Fibroblast of lung (primary cell): ENCODE measurements at regions not wholly inside any gene's neighbourhood (a gene's known extent, or its start where the extent isn't known, plus 50 kb on each side); places are given as distances from the start of the nearest gene placed in this dataset.

Experiments used
- DNase-seq, 2 donors: peaks; one replicate each; pipeline versions ENCODE4 v3.0.0 to v3.0.0-alpha.2; 2010; ENCODE audit warnings: low read depth in 2 of 2
- H2AFZ ChIP-seq: 2 replicates; pipeline ENCODE4 v1.5.1; 2012; ENCODE audit warnings: low read length, control low read depth, inconsistent platforms
- H3K27ac ChIP-seq: 2 replicates; pipeline ENCODE4 v1.5.1; 2011; ENCODE audit warnings: low read length, control low read depth; ENCODE audit not compliant: insufficient read depth
- H3K27me3 ChIP-seq: 2 replicates; pipeline ENCODE4 v1.5.1; 2011; ENCODE audit warnings: mild to moderate bottlenecking, low read length; ENCODE audit not compliant: control insufficient read depth, insufficient read depth
- H3K36me3 ChIP-seq: 2 replicates; pipeline ENCODE4 v1.5.1; 2011; ENCODE audit warnings: low read length; ENCODE audit not compliant: control insufficient read depth, insufficient read depth
- H3K4me1 ChIP-seq: 2 replicates; pipeline ENCODE4 v1.5.1; 2011; ENCODE audit warnings: low read length; ENCODE audit not compliant: control insufficient read depth, insufficient read depth; ENCODE audit errors: extremely low read depth
- H3K4me2 ChIP-seq: 2 replicates; pipeline ENCODE4 v1.5.1; 2011; ENCODE audit warnings: low read length, control low read depth; ENCODE audit not compliant: insufficient read depth; ENCODE audit errors: extremely low read depth
- H3K4me3 ChIP-seq, 4 experiments: fragments of 200-600 bp in 1 of 4; sonication (generic) in 1 of 4; replicated peaks in 1 of 4; 2 replicates each; pipeline ENCODE4 v1.5.1; 2011 to 2016; ENCODE audit warnings: low read length in 4 of 4, low read depth in 3 of 4, mild to moderate bottlenecking in 3 of 4, control low read depth in 2 of 4, inconsistent platforms in 1 of 4, mixed read lengths in 1 of 4; ENCODE audit not compliant: insufficient read depth in 1 of 4; ENCODE audit errors: control extremely low read depth in 1 of 4
- H3K79me2 ChIP-seq: 2 replicates; pipeline ENCODE4 v1.5.1; 2012; ENCODE audit warnings: mild to moderate bottlenecking, low read length, inconsistent platforms; ENCODE audit not compliant: control insufficient read depth, insufficient read depth
- H3K9ac ChIP-seq: 2 replicates; pipeline ENCODE4 v1.5.1; 2011; ENCODE audit warnings: mild to moderate bottlenecking, low read length, control low read depth; ENCODE audit not compliant: insufficient read depth
- H3K9me3 ChIP-seq: 2 replicates; pipeline ENCODE4 v1.5.1; 2012; ENCODE audit warnings: low read depth, low read length; ENCODE audit not compliant: control insufficient read depth, insufficient read depth
- H4K20me1 ChIP-seq: 2 replicates; pipeline ENCODE4 v1.5.1; 2011; ENCODE audit warnings: low read length; ENCODE audit not compliant: control insufficient read depth, insufficient read depth; ENCODE audit errors: extremely low read depth
- CTCF ChIP-seq, 2 donors: IDR thresholded peaks in 1 of 2; conservative IDR thresholded peaks in 1 of 2; 1 replicate in 1 of 2; 2 replicates in 1 of 2; pipeline ENCODE4 v1.5.1; 2011 to 2012; ENCODE audit warnings: low read length in 2 of 2, control low read depth in 1 of 2, inconsistent platforms in 1 of 2, low read depth in 1 of 2, mild to moderate bottlenecking in 1 of 2
- EZH2 ChIP-seq: IDR thresholded peaks from 2 replicates; pipeline ENCODE4 v1.5.1; 2012; ENCODE audit warnings: low read length, control low read depth, mild to moderate bottlenecking; ENCODE audit errors: missing control alignments

GRCh38 chr3:194925614-194926013 is 239.9 kb downstream of the FAM43A start:
- DNase-seq: no peak
- H3K9me3 ChIP-seq: no peaks in the 10 kb centered on the region
- no peaks in the 10 kb centered on the region for H3K27me3 ChIP-seq
- no peak overlapping the region for H3K4me2 ChIP-seq
- no peak overlapping the region for H3K27ac ChIP-seq
- no peaks in the 10 kb centered on the region for H4K20me1 ChIP-seq
- no peaks in the 10 kb centered on the region for H3K36me3 ChIP-seq
- TF ChIP-seq EZH2 (no peak), CTCF (conservative IDR thresholded peaks at IDR 0.05 in 1 of 2, IDR thresholded peaks at IDR 0.05 in 1 of 2; ENCODE audit: low read depth in 1 of 2, low read length in 2 of 2) (no peak)
- no peak overlapping the region for H2AFZ ChIP-seq
- H3K4me3 ChIP-seq: no peak overlapping the region
- H3K9ac ChIP-seq: no peak overlapping the region
- no peaks in the 10 kb centered on the region for H3K79me2 ChIP-seq
- no peaks in the 10 kb centered on the region for H3K4me1 ChIP-seq

- no peaks in the 10 kb centered on the region for H4K20me1 ChIP-seq
- H3K27ac ChIP-seq: no peak overlapping the region
- H3K4me1 ChIP-seq: no peaks in the 10 kb centered on the region
- no peak overlapping the region for H3K4me3 ChIP-seq
- H2AFZ ChIP-seq: no peak overlapping the region
- H3K36me3 ChIP-seq: no peaks in the 10 kb centered on the region
- H3K27me3 ChIP-seq: no peaks in the 10 kb centered on the region
- no peaks in the 10 kb centered on the region for H3K9me3 ChIP-seq
- no peak overlapping the region for H3K9ac ChIP-seq
- peak in 1 of 2 donors; percentile 72 for DNase-seq
- no peaks in the 10 kb centered on the region for H3K79me2 ChIP-seq
- TF ChIP-seq CTCF (conservative IDR thresholded peaks at IDR 0.05 in 1 of 2, IDR thresholded peaks at IDR 0.05 in 1 of 2; ENCODE audit: low read depth in 1 of 2, low read length in 2 of 2): no peak
- TF ChIP-seq EZH2: no peak
- no peak overlapping the region for H3K4me2 ChIP-seq
Measured at GRCh38 chr3:194928227-194928626, 242.5 kb downstream of the FAM43A start.

GRCh38 chr3:194928831-194929577 is 243.3 kb downstream of the FAM43A start:
- Histone ChIP-seq H3K4me1 (no peaks in the 10 kb centered on the region), H3K4me2 (no peak overlapping the region), H3K27ac (no peak overlapping the region), H4K20me1 (no peaks in the 10 kb centered on the region), H3K9ac (no peak overlapping the region), H2AFZ (no peak overlapping the region), H3K79me2 (no peaks in the 10 kb centered on the region), H3K36me3 (no peaks in the 10 kb centered on the region), H3K9me3 (no peaks in the 10 kb centered on the region), H3K27me3 (no peaks in the 10 kb centered on the region), H3K4me3 (no peak overlapping the region)
- DNase-seq: no peak
- TF ChIP-seq EZH2 (no peak), CTCF (conservative IDR thresholded peaks at IDR 0.05 in 1 of 2, IDR thresholded peaks at IDR 0.05 in 1 of 2; ENCODE audit: low read depth in 1 of 2, low read length in 2 of 2) (peak; percentile 49 to 56)
